Mucosa of descending colon (tissue), 3 donors: ENCODE measurements at regions not wholly inside any gene's neighbourhood (a gene's known extent, or its start where the extent isn't known, plus 50 kb on each side); places are given as distances from the start of the nearest gene placed in this dataset.

ENCODE experiments used
- ATAC-seq: fragments of 200-7000 bp; cut with Tn5 transposase; one replicate; pipeline ENCODE4 v1.9.1; 2020; ENCODE audit warnings: mild to moderate bottlenecking, moderate library complexity
- DNase-seq, 3 donors: peaks; one replicate each; pipeline ENCODE4 v3.0.0-alpha.2; 2020
- H3K36me3 ChIP-seq: fragments of 200-600 bp; one replicate; pipeline ENCODE4 v1.8.0; 2021; ENCODE audit warnings: low read depth, mild to moderate bottlenecking
- H3K4me1 ChIP-seq: fragments of 200-600 bp; one replicate; pipeline ENCODE4 v1.8.0; 2021; ENCODE audit warnings: low read depth, mild to moderate bottlenecking
- H3K4me3 ChIP-seq: fragments of 200-600 bp; one replicate; pipeline ENCODE4 v1.8.0; 2021; ENCODE audit warnings: mild to moderate bottlenecking
- H3K9me3 ChIP-seq: fragments of 200-600 bp; one replicate; pipeline ENCODE4 v1.8.0; 2021; ENCODE audit warnings: mild to moderate bottlenecking
- CTCF ChIP-seq: fragments of 200-600 bp; IDR thresholded peaks from one replicate; pipeline ENCODE4 v1.8.0; 2022; ENCODE audit warnings: antibody characterized with exemption, mild to moderate bottlenecking
- intact Hi-C, 2 donors: fragments of 100-400 bp; cut with DNase I in 1 of 2; cut with micrococcal nuclease in 1 of 2; formaldehyde crosslinking; loops; one replicate each; pipeline versions ENCODE4 v1.11.0 to v1.11.1; 2022; cut with DNase I, micrococcal nuclease
- donor health status: DM: no; HTN: no; CAD: no; lungs with moderate emphysema.
- donor health status: DM: no; HTN: no; CAD: no.
- donor health status: DM: no; HTN: yes; CAD: no.

GRCh38 chr14:54223831-54224402 lies 172.9 kb upstream of the CDKN3 start:
- Histone ChIP-seq H3K9me3 (no peaks in the 10 kb centered on the region), H3K4me1 (no peaks in the 10 kb centered on the region), H3K36me3 (no peaks in the 10 kb centered on the region), H3K4me3 (no peak overlapping the region)
- no peak for ATAC-seq
- intact Hi-C loops = no loop called here
- DNase-seq = no peak
- no peak for TF ChIP-seq CTCF

GRCh38 chr14:54225457-54226060 lies 171.2 kb upstream of the CDKN3 start:
- no peaks in the 10 kb centered on the region for H3K9me3 ChIP-seq
- intact Hi-C loops = no loop called here
- DNase-seq = no peak
- no peaks in the 10 kb centered on the region for H3K4me1 ChIP-seq
- no peak for TF ChIP-seq CTCF
- H3K36me3 ChIP-seq = no peaks in the 10 kb centered on the region
- no peak overlapping the region for H3K4me3 ChIP-seq
- no peak for ATAC-seq

GRCh38 chr14:54226103-54226502 lies 170.7 kb upstream of the CDKN3 start:
- H3K9me3 ChIP-seq = no peaks in the 10 kb centered on the region

GRCh38 chr14:54226558-54226957 lies 170.2 kb upstream of the CDKN3 start:
- DNase-seq (no peak), ATAC-seq (no peak)
- no peaks in the 10 kb centered on the region for H3K36me3 ChIP-seq
- no peak for TF ChIP-seq CTCF
- H3K9me3 ChIP-seq = no peaks in the 10 kb centered on the region
- H3K4me3 ChIP-seq = no peak overlapping the region
- intact Hi-C loops = no loop called here
- H3K4me1 ChIP-seq = no peaks in the 10 kb centered on the region

More at GRCh38 chr14:54226103-54226502, 170.7 kb upstream of the CDKN3 start:
- H3K4me3 ChIP-seq = no peak overlapping the region
- TF ChIP-seq CTCF = no peak
- no peaks in the 10 kb centered on the region for H3K36me3 ChIP-seq
- no peaks in the 10 kb centered on the region for H3K4me1 ChIP-seq
- DNase-seq = no peak
- ATAC-seq = no peak
- intact Hi-C loops = no loop called here

GRCh38 chr14:54229136-54229535 lies 167.7 kb upstream of the CDKN3 start:
- no peaks in the 10 kb centered on the region for H3K4me1 ChIP-seq
- H3K9me3 ChIP-seq = no peaks in the 10 kb centered on the region
- DNase-seq = no peak
- TF ChIP-seq CTCF = no peak
- ATAC-seq = no peak
- no peaks in the 10 kb centered on the region for H3K36me3 ChIP-seq
- intact Hi-C loops = no loop called here
- H3K4me3 ChIP-seq = no peak overlapping the region
